ENCODE measurements at regions not wholly inside any gene's neighbourhood (a gene's known extent, or its start where the extent isn't known, plus 50 kb on each side); places are given as distances from the start of the nearest gene placed in this dataset.
A peak's percentile ranks its signal among the peaks of the same experiment; 100 is the strongest.

DNA sequence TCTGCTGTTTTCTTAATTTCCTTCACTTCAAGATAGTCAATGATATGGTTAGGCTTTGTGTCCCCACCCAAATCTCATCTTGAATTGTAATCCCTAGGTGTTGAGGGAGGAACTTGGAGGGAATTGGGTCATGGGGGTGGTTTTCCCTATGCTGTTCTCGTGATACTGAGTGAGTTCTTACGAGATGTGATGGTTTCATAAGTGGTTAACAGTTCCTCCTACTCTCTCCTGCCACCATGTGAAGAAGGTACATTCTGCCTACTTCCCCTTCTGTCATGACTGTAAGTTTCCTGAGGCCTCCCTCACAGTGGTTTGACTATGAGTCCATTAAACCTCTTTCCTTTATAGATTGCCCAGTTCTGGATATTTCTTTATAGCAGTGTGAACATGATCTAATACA, 74.0 kb upstream of the SAMSN1 start (continued):
- TF ChIP-seq, protein P1, sequence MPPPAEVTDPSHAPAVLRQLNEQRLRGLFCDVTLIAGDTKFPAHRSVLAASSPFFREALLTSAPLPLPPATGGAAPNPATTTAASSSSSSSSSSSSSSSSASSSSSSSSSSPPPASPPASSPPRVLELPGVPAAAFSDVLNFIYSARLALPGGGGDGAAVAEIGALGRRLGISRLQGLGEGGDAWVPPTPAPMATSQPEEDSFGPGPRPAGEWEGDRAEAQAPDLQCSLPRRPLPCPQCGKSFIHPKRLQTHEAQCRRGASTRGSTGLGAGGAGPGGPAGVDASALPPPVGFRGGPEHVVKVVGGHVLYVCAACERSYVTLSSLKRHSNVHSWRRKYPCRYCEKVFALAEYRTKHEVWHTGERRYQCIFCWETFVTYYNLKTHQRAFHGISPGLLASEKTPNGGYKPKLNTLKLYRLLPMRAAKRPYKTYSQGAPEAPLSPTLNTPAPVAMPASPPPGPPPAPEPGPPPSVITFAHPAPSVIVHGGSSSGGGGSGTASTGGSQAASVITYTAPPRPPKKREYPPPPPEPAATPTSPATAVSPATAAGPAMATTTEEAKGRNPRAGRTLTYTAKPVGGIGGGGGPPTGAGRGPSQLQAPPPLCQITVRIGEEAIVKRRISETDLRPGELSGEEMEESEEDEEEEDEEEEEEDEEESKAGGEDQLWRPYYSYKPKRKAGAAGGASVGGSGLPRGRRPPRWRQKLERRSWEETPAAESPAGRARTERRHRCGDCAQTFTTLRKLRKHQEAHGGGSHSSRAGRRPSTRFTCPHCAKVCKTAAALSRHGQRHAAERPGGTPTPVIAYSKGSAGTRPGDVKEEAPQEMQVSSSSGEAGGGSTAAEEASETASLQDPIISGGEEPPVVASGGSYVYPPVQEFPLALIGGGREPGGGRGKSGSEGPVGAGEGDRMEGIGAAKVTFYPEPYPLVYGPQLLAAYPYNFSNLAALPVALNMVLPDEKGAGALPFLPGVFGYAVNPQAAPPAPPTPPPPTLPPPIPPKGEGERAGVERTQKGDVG (CRISPR knock-in tag; IDR thresholded peaks at IDR 0.05), result no peak
- 0 out of 2 replicates have a peak, but pooled peaks have one; percentile 19 for TF ChIP-seq EED (IDR thresholded peaks at IDR 0.05; ENCODE audit: low read depth)
- no peak for TF ChIP-seq SMAD1 (IDR thresholded peaks at IDR 0.05; ENCODE audit: low read depth, partially characterized antibody)
- no peak for TF ChIP-seq ZBED1 (IDR thresholded peaks at IDR 0.05; ENCODE audit: borderline replicate concordance)
- no peak for TF ChIP-seq NR2F1 (conservative IDR thresholded peaks at IDR 0.05)
- no peak for TF ChIP-seq BCL11A (IDR thresholded peaks at IDR 0.05; ENCODE audit: low read depth, low read length)
- TF ChIP-seq TCF7 (IDR thresholded peaks at IDR 0.05; ENCODE audit: borderline replicate concordance), result no peak
- TF ChIP-seq, protein P2, sequence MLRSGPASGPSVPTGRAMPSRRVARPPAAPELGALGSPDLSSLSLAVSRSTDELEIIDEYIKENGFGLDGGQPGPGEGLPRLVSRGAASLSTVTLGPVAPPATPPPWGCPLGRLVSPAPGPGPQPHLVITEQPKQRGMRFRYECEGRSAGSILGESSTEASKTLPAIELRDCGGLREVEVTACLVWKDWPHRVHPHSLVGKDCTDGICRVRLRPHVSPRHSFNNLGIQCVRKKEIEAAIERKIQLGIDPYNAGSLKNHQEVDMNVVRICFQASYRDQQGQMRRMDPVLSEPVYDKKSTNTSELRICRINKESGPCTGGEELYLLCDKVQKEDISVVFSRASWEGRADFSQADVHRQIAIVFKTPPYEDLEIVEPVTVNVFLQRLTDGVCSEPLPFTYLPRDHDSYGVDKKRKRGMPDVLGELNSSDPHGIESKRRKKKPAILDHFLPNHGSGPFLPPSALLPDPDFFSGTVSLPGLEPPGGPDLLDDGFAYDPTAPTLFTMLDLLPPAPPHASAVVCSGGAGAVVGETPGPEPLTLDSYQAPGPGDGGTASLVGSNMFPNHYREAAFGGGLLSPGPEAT (IDR thresholded peaks at IDR 0.05; ENCODE audit: low read depth), result peak; percentile 48; the same call in 1 of the 2 replicates
- no peak for TF ChIP-seq TBL1XR1 (IDR thresholded peaks at IDR 0.05; ENCODE audit: low read depth, low read length)
- TF ChIP-seq, protein P3, sequence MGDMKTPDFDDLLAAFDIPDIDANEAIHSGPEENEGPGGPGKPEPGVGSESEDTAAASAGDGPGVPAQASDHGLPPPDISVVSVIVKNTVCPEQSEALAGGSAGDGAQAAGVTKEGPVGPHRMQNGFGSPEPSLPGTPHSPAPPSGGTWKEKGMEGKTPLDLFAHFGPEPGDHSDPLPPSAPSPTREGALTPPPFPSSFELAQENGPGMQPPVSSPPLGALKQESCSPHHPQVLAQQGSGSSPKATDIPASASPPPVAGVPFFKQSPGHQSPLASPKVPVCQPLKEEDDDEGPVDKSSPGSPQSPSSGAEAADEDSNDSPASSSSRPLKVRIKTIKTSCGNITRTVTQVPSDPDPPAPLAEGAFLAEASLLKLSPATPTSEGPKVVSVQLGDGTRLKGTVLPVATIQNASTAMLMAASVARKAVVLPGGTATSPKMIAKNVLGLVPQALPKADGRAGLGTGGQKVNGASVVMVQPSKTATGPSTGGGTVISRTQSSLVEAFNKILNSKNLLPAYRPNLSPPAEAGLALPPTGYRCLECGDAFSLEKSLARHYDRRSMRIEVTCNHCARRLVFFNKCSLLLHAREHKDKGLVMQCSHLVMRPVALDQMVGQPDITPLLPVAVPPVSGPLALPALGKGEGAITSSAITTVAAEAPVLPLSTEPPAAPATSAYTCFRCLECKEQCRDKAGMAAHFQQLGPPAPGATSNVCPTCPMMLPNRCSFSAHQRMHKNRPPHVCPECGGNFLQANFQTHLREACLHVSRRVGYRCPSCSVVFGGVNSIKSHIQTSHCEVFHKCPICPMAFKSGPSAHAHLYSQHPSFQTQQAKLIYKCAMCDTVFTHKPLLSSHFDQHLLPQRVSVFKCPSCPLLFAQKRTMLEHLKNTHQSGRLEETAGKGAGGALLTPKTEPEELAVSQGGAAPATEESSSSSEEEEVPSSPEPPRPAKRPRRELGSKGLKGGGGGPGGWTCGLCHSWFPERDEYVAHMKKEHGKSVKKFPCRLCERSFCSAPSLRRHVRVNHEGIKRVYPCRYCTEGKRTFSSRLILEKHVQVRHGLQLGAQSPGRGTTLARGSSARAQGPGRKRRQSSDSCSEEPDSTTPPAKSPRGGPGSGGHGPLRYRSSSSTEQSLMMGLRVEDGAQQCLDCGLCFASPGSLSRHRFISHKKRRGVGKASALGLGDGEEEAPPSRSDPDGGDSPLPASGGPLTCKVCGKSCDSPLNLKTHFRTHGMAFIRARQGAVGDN (IDR thresholded peaks at IDR 0.05), result no peak
- TF ChIP-seq, protein P4, sequence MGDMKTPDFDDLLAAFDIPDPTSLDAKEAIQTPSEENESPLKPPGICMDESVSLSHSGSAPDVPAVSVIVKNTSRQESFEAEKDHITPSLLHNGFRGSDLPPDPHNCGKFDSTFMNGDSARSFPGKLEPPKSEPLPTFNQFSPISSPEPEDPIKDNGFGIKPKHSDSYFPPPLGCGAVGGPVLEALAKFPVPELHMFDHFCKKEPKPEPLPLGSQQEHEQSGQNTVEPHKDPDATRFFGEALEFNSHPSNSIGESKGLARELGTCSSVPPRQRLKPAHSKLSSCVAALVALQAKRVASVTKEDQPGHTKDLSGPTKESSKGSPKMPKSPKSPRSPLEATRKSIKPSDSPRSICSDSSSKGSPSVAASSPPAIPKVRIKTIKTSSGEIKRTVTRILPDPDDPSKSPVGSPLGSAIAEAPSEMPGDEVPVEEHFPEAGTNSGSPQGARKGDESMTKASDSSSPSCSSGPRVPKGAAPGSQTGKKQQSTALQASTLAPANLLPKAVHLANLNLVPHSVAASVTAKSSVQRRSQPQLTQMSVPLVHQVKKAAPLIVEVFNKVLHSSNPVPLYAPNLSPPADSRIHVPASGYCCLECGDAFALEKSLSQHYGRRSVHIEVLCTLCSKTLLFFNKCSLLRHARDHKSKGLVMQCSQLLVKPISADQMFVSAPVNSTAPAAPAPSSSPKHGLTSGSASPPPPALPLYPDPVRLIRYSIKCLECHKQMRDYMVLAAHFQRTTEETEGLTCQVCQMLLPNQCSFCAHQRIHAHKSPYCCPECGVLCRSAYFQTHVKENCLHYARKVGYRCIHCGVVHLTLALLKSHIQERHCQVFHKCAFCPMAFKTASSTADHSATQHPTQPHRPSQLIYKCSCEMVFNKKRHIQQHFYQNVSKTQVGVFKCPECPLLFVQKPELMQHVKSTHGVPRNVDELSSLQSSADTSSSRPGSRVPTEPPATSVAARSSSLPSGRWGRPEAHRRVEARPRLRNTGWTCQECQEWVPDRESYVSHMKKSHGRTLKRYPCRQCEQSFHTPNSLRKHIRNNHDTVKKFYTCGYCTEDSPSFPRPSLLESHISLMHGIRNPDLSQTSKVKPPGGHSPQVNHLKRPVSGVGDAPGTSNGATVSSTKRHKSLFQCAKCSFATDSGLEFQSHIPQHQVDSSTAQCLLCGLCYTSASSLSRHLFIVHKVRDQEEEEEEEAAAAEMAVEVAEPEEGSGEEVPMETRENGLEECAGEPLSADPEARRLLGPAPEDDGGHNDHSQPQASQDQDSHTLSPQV (IDR thresholded peaks at IDR 0.05), result no peak
- no peak for TF ChIP-seq NR2C1 (IDR thresholded peaks at IDR 0.05)
- TF ChIP-seq NBN (IDR thresholded peaks at IDR 0.05), result 0 out of 2 replicates have a peak, but pooled peaks have one; percentile 36
- TF ChIP-seq ZNF622 (IDR thresholded peaks at IDR 0.05), result no peak
- no peak for TF ChIP-seq BACH1 (IDR thresholded peaks at IDR 0.05; ENCODE audit: borderline replicate concordance)
- TF ChIP-seq MXI1 (IDR thresholded peaks at IDR 0.05; ENCODE audit: low read depth, low read length), result no peak
- no peak for TF ChIP-seq TAF1 (IDR thresholded peaks at IDR 0.05; ENCODE audit: borderline replicate concordance, low read depth, low read length)
- TF ChIP-seq MTA2 (IDR thresholded peaks at IDR 0.05; ENCODE audit: low read depth), result no peak
- no peak for TF ChIP-seq RELA (IDR thresholded peaks at IDR 0.05; ENCODE audit: borderline replicate concordance, partially characterized antibody)
